Neural progenitor cell (in vitro differentiated cells): ENCODE measurements at regions not wholly inside any gene's neighbourhood (a gene's known extent, or its start where the extent isn't known, plus 50 kb on each side); places are given as distances from the start of the nearest gene placed in this dataset.

Source experiments
- DNase-seq: peaks from one replicate; pipeline ENCODE4 v3.0.0-alpha.2; 2016; ENCODE audit warnings: low spot score
- H2AFZ ChIP-seq: fragments of 200-600 bp; sonication (generic); replicated peaks from 2 replicates; pipeline ENCODE4 v1.6.1; 2016; ENCODE audit warnings: antibody characterized with exemption
- H3F3A ChIP-seq: fragments of 200-600 bp; sonication (generic); 2 replicates; pipeline ENCODE4 v1.6.1; 2016; ENCODE audit warnings: antibody characterized with exemption, low read depth
- H3K27ac ChIP-seq: fragments of 200-600 bp; sonication (generic); 2 replicates; pipeline ENCODE4 v1.5.1; 2016; ENCODE audit warnings: mild to moderate bottlenecking
- H3K27me3 ChIP-seq: fragments of 200-600 bp; sonication (generic); 2 replicates; pipeline ENCODE4 v1.6.1; 2016; ENCODE audit warnings: mild to moderate bottlenecking, moderate library complexity
- H3K36me3 ChIP-seq: fragments of 200-600 bp; sonication (generic); 2 replicates; pipeline ENCODE4 v1.5.1; 2016
- H3K4me1 ChIP-seq: fragments of 200-600 bp; sonication (generic); 2 replicates; pipeline ENCODE4 v1.6.1; 2016; ENCODE audit warnings: mixed run types
- H3K4me2 ChIP-seq: fragments of 200-600 bp; sonication (generic); 2 replicates; pipeline ENCODE4 v1.6.1; 2016
- H3K4me3 ChIP-seq: fragments of 200-600 bp; sonication (generic); 2 replicates; pipeline ENCODE4 v1.5.1; 2016
- H3K79me2 ChIP-seq: fragments of 200-600 bp; sonication (generic); 2 replicates; pipeline ENCODE4 v1.6.1; 2016; ENCODE audit warnings: low read depth
- H3K9ac ChIP-seq: fragments of 200-600 bp; sonication (generic); 2 replicates; pipeline ENCODE4 v1.6.1; 2016
- H3K9me3 ChIP-seq: fragments of 200-600 bp; sonication (generic); 2 replicates; pipeline ENCODE4 v1.5.1; 2016; ENCODE audit warnings: low read depth
- H4K20me1 ChIP-seq: fragments of 200-600 bp; sonication (generic); 2 replicates; pipeline ENCODE4 v1.6.1; 2016; ENCODE audit warnings: low read depth
- H3K27ac Mint-ChIP-seq: 3 replicates; pipeline ENCODE4 v1.8.0; 2021; ENCODE audit warnings: mixed read lengths
- H3K27me3 Mint-ChIP-seq: 2 replicates; pipeline ENCODE4 v1.8.0; 2022; ENCODE audit warnings: low read depth, mild to moderate bottlenecking, inconsistent platforms, moderate library complexity, mixed read lengths; ENCODE audit not compliant: insufficient read depth
- H3K36me3 Mint-ChIP-seq: 3 replicates; pipeline ENCODE4 v1.8.0; 2021; ENCODE audit warnings: mixed read lengths
- H3K4me1 Mint-ChIP-seq: 3 replicates; pipeline ENCODE4 v1.8.0; 2021; ENCODE audit warnings: mixed read lengths
- H3K4me3 Mint-ChIP-seq: 3 replicates; pipeline ENCODE4 v1.8.0; 2021; ENCODE audit warnings: mild to moderate bottlenecking, moderate library complexity, mixed read lengths
- H3K9me3 Mint-ChIP-seq: 3 replicates; pipeline ENCODE4 v1.8.0; 2020; ENCODE audit warnings: mixed read lengths
- CTCF ChIP-seq: fragments of 200-600 bp; sonication (generic); IDR thresholded peaks from 2 replicates; pipeline ENCODE4 v1.5.1; 2017; ENCODE audit warnings: antibody characterized with exemption, mild to moderate bottlenecking
- EZH2 ChIP-seq: fragments of 200-600 bp; sonication (generic); IDR thresholded peaks from 2 replicates; pipeline ENCODE4 v1.6.1; 2017; ENCODE audit warnings: antibody characterized with exemption, mild to moderate bottlenecking, moderate library complexity
- EZH2phosphoT487 ChIP-seq: fragments of 200-600 bp; sonication (generic); IDR thresholded peaks from 2 replicates; pipeline ENCODE4 v1.6.1; 2017; ENCODE audit warnings: antibody characterized with exemption

GRCh38 chr12:97223419-97223818 is 239.2 kb upstream of the RMST start:
- peaks cover 13% of the 10 kb centered on the region for H3K9me3 Mint-ChIP-seq
- no peaks in the 10 kb centered on the region for H3K27me3 Mint-ChIP-seq
- Histone ChIP-seq H3K36me3 (no peaks in the 10 kb centered on the region), H2AFZ (no peak overlapping the region), H4K20me1 (no peaks in the 10 kb centered on the region), H3K4me3 (no peak overlapping the region), H3F3A (peaks cover 7% of the 10 kb centered on the region), H3K4me2 (no peak overlapping the region), H3K27ac (no peak overlapping the region), H3K79me2 (no peaks in the 10 kb centered on the region), H3K9ac (no peak overlapping the region), H3K27me3 (no peaks in the 10 kb centered on the region), H3K4me1 (no peaks in the 10 kb centered on the region), H3K9me3 (no peaks in the 10 kb centered on the region)
- no peaks in the 10 kb centered on the region for H3K4me1 Mint-ChIP-seq
- no peak for DNase-seq
- H3K27ac Mint-ChIP-seq, result peak overlapping the region; percentile 64
- H3K4me3 Mint-ChIP-seq, result no peak overlapping the region
- no peak for TF ChIP-seq EZH2phosphoT487
- TF ChIP-seq EZH2, result no peak
- TF ChIP-seq CTCF, result no peak
- peaks cover 13% of the 10 kb centered on the region for H3K36me3 Mint-ChIP-seq

GRCh38 chr12:97229004-97229403 is 233.6 kb upstream of the RMST start:
- H3K27ac ChIP-seq, result no peak overlapping the region
- TF ChIP-seq CTCF (no peak), EZH2 (no peak), EZH2phosphoT487 (no peak)
- no peaks in the 10 kb centered on the region for H3K4me1 ChIP-seq
- no peaks in the 10 kb centered on the region for H3F3A ChIP-seq
- no peak overlapping the region for H3K4me3 ChIP-seq
- no peak for DNase-seq
- H4K20me1 ChIP-seq, result no peaks in the 10 kb centered on the region
- H3K27me3 ChIP-seq, result no peaks in the 10 kb centered on the region
- Mint-ChIP-seq H3K9me3 (peaks cover 42% of the 10 kb centered on the region), H3K27me3 (no peaks in the 10 kb centered on the region), H3K36me3 (peaks cover 16% of the 10 kb centered on the region), H3K4me1 (no peaks in the 10 kb centered on the region), H3K27ac (peak overlapping the region; percentile 2), H3K4me3 (no peak overlapping the region)
- H3K9ac ChIP-seq, result no peak overlapping the region
- no peaks in the 10 kb centered on the region for H3K9me3 ChIP-seq
- peak overlapping the region; percentile 37 for H2AFZ ChIP-seq
- no peak overlapping the region for H3K4me2 ChIP-seq
- H3K79me2 ChIP-seq, result no peaks in the 10 kb centered on the region
- no peaks in the 10 kb centered on the region for H3K36me3 ChIP-seq

- H3K4me3 Mint-ChIP-seq, result no peak overlapping the region
- Histone ChIP-seq H3K4me1 (peaks cover 23% of the 10 kb centered on the region), H3K27ac (no peak overlapping the region), H3K4me3 (no peak overlapping the region), H3K27me3 (no peaks in the 10 kb centered on the region), H3K4me2 (no peak overlapping the region), H3K9me3 (no peaks in the 10 kb centered on the region), H3K79me2 (no peaks in the 10 kb centered on the region), H2AFZ (no peak overlapping the region), H4K20me1 (no peaks in the 10 kb centered on the region), H3F3A (peaks cover 9% of the 10 kb centered on the region), H3K9ac (no peak overlapping the region), H3K36me3 (no peaks in the 10 kb centered on the region)
- TF ChIP-seq EZH2, result no peak
- TF ChIP-seq CTCF, result no peak
- TF ChIP-seq EZH2phosphoT487, result no peak
- H3K4me1 Mint-ChIP-seq, result peaks cover 29% of the 10 kb centered on the region
- H3K9me3 Mint-ChIP-seq, result peaks cover 29% of the 10 kb centered on the region
- peaks cover under 1% of the 10 kb centered on the region for H3K36me3 Mint-ChIP-seq
- DNase-seq, result peak; percentile 52
- peak overlapping the region; percentile 3 for H3K27ac Mint-ChIP-seq
- peaks cover 7% of the 10 kb centered on the region for H3K27me3 Mint-ChIP-seq
Observed at GRCh38 chr12:97235102-97235501, 227.5 kb upstream of the RMST start.
